ENCODE measurements at regions not wholly inside any gene's neighbourhood (a gene's known extent, or its start where the extent isn't known, plus 50 kb on each side); places are given as distances from the start of the nearest gene placed in this dataset.

- DNase-seq: no peak
Observed at GRCh38 chr7:109158246-109158645, 588.6 kb downstream of the DNAJB9 start.

GRCh38 chr7:109176661-109177060 is 607.0 kb downstream of the DNAJB9 start:
- DNase-seq: no peak

DNA sequence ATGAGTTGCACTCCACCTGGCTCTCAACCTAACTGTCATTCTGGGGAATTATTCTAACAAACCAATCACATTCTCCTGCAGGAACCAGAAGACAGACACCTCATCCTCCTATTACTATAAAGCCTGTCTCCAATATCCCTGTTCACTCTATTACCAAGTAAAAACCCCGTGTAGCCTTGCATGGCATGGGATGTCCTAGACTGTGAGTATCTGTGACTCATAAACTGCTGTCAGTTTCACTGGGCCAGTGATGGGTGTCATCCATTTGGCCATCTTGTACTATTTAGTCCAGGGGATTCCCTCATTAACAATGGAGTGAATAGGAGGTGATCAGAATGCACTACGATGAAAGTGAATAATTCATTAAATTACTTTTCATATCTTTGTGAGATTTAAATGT is 608.7 kb downstream of the DNAJB9 start:
- DNase-seq: no peak

DNA sequence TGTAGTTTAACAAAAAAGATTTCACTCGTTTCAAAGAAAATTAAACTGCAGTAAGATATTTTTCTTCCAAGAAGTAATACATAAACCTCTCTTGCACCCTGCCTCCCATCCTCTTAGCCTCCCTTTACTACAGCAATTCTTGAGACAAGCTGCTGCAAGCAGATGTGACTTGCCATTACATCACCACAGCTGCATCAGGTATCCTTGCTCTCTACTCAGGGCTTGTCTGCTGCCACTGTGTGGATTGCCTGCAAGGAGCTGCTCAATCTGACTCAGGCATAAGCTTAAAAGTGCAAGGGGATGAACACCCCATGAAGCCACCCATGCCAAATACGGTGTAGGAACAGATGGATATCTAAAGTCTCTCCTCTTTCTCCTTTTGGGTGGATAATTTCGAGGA is 609.9 kb downstream of the DNAJB9 start:
- DNase-seq: no peak

DNA sequence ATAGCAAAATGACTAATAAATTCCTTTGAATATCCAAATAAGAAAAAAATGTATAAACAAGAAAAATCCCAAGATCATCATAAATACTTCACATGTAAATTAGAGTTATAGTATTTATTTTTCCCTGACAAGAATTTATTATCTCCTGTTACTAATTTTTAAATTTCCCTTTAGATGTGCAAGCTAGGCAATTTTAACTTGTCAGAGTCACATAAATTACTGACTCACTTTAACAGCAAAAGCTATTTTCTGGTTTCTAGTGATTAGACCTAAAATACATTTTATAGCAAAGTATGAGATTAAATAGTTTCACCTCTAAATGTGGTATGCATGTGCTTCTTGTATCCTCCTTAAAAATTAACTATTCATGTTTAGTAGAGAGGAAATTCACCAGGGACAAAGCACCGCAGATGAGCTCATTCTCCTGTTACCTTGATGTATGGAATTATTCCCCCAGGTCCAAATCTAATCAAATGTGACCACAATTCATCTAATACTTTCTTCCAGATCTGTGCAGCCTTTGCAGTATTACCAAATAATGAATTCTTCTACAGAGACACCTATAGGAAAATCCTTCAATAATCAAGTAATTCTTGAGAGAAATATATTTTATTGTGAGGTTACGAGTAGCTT is 621.2 kb downstream of the DNAJB9 start:
- no peak for DNase-seq

GRCh38 chr7:109206196-109206595 is 636.5 kb downstream of the DNAJB9 start:
- no peak for DNase-seq

DNA sequence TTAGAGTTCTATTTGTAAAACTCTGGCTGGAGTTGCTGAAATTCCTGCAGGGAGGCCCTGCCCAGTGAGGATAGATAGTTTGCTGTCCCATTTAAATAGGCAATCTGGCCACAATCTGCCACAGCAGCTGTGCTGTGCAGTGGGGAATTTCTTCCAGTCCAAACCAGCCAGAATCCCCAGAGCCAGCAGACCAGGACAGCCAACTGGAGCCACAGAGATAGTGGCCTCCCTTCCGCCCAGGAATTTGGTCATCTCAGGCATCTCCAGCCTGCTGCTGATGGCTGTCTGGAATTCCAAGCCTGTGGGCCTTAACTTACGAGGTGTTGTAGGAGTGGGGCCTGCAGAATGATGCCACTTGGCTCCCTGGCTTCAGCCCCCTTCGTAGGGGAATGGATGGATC is 643.4 kb downstream of the DNAJB9 start:
- no peak for DNase-seq

DNA sequence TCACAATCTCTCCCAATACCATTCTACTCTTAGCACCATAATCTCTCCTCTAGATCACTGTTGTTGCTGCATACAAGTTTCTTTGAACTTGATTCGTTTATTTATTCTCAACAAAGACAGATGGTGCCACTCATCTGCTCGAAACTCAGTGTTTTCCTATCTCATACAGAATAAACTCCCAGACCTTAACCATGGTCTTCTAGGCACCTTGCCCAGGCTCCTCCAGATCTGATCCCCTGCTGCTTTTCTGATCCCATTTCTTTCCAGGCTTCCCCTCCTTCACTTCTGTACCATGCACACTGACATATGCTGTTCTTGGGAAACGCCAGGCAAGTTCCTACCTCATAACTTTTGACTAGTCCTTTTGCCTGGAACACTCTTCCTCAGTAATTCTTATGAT is 645.7 kb downstream of the DNAJB9 start:
- DNase-seq: no peak

DNA sequence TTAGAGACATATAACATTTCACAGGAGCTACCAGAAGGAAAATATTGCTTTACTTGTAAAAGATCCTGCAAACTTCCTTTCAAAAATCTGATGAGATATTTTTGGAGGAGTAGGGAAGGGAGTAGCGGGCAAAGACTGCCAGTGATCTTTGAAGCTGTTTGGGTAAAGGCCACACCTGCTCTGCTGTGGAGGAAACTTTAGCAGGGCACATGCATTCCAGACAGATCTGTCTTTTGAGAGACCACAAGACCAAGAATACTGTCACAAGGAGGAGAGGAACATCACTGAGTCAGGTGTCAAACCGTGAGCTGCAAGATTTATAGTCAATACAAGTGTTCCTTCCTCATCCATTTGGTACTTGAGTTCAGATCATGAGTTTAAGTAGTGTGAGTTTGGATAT is 654.4 kb downstream of the DNAJB9 start:
- no peak for DNase-seq

DNA sequence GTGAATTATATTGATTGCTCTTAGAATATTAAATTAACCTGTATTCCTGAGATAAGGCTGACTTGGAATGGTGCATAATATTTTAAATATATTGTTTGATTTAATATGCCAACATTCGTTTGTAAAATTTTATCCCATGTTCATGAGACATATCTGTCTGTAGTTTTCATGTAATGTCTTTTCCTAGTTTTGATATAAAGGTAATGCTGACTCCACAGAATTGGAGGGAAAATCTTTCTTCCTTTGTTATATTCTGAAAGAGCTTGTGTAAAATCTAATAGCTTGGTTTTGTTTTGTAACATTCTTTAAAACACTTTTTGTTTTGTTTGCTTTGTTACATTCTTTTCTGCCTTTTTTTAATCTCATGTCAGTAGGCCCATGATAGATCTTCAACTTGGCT is 657.0 kb downstream of the DNAJB9 start:
- no peak for DNase-seq

- no peak for DNase-seq
Observed at GRCh38 chr7:109235316-109235715, 665.6 kb downstream of the DNAJB9 start.

DNA sequence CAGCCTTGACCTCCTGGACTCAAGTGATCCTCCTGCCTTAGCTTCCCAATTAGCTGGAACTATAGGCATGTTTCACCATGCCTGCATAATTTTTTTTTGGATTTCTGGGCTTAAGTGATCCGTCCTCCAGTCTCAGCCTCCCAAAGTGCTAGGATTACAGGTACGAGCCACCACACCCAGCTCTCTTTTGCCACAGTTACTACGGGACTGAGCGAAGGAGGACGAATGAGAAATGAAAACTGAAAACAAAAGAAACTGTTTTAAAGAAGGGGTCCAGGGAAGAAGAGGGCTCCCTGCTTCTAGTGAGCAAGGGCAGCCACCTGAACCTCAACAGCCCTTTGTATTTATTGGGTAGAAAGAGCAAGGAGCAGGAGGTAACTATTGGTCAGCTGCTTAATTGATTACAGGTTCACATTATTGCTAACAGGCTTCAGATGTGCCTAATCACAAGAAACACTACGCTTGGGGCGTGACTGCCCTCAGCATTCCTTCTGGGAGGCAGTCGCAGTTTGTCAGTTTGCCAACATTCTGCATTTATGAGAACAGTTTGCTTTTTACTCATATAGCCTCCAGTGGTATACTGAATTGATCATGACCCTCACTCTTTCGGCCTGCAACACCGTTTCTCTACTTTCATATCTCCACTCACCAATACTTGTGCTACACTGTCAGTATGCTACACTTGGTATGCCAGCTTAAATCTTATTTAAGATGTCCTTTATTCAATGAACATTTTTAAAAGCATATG is 676.8 kb downstream of the DNAJB9 start:
- DNase-seq: no peak

DNA sequence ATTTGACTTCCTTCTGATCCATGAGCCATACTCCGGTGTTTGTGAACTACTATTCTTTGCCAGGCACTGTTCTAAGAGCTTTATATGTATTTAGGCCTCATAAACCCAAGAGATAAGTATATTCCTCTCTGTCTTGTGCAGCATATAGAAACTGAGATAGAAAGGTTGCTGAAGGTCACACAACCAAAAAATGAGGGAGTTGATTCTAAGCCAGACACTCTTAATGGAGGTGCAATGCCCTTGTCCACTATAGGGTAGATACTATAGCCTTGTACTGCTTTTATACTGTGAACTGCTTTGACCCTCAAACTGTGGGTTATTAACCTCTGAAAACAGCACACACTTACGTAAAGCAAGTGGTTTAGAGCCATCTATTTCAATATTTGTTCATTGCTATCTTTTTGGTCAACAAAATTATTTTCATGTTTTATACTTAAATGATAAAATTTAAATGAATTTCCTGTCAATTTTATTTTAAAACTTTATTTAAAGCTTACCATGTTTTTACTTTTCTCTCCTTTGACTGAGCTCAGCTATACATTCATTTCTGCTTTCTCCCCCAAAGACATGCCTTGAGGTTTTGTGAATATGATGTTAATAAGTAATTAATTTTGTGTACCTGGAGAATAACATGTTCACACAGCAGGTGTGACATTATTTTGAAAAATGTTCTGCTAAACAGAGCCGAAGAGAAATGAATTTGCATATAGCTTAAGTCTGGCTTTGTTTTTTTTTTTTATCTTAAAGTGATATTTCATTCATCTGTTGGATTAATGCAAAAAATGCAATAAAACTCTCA is 687.3 kb downstream of the DNAJB9 start:
- DNase-seq: no peak

- no peak for DNase-seq
Observed at GRCh38 chr7:109259151-109259550, 689.5 kb downstream of the DNAJB9 start.

DNA sequence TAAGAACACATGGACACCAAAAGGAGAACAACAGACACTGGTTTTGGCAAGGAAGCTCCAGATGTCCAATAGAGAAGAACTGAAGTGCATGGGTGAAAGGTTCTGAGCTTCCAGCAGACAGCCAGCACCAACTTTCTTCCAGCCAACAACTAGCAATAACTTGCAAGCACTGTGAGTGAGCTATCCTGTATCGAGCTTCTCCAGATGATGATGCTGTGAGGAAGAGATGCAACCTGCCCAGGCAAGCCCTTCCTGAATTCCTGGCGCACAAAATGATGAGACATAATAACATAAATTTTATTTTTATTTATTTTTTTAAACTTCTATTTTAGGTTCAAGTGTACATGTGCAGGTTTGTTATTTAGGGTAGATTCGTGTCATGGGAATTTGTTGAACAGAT is 692.1 kb downstream of the DNAJB9 start:
- no peak for DNase-seq

DNA sequence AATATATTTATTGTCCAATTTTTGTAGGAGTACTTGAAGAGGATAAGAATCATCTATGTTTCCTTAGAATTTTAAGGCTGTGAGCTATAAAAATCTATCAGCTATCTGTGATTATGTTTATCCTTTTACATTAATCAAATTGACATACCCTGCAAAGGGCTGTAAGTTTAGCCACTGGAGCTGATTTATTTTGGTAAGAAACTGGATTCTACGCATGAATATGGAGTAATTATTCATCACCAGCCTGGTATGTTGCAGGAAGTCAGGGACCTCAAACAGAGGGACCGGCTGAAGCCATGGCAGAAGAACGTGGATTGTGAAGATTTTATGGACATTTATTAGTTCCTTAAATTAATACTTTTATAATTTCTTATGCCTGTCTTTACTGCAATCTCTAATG is 696.9 kb downstream of the DNAJB9 start:
- DNase-seq: no peak

- no peak for DNase-seq
Observed at GRCh38 chr7:109276348-109276747, 706.7 kb downstream of the DNAJB9 start.

DNA sequence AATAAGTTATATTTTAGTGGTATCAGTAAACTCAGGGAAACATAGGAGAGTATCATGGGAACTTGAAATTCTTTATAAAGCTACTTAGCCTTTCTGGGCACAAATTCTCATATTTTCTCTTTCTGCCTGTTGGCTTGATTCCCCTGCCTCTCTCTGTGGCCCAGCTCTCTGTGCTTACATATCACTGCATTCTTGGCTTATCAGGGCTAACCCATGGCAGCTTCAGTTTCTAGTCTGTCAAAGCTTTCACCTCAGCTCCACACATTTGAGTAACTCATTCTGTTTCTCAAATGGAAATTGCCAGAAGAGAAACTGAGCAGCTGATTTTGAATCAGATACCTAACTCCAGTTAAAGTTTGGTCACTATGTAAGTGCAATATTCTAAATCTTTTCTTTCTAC is 713.1 kb downstream of the DNAJB9 start:
- no peak for DNase-seq

DNA sequence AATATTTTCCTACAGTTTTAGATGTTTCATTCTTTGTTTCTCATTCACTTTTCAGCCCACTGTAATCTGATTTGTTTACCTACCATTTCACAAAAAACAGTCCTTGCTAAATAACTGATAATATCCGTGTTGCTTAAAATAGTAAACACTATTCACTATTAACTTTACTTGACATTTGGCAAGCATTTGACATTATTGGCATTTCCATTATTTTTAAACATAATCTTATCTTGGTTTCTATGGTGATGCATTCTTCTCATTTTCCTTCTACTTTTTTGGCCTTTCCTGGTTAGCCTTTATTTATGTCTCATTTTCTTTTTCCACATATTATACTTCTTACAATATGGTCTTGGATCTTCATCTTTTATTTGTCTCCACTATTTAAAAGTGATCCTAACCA is 715.3 kb downstream of the DNAJB9 start:
- no peak for DNase-seq

DNA sequence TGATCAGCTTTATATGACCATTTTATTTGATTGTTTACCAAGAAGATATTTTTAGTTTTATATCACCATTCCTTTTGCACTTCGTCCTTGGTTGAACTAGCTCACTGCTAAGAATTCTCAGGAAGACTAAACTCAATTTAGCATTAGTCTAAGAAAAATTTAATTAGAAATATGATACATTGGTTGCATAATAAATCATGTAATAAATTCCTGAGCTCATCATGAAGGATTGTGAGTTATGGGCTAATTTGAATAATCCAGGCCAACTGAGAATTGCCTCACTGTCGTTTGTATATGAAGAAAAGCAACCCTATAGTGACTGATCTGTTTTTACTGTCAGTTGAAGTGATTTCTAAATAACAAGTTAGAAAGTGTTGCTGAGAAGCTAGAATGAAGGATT is 725.5 kb downstream of the DNAJB9 start:
- no peak for DNase-seq

GRCh38 chr7:109308816-109309215 is 739.1 kb downstream of the DNAJB9 start:
- DNase-seq: no peak

- DNase-seq: no peak
Observed at GRCh38 chr7:109309790-109310189, 740.1 kb downstream of the DNAJB9 start.

GRCh38 chr7:109318136-109318535 is 748.5 kb downstream of the DNAJB9 start:
- no peak for DNase-seq

- no peak for DNase-seq
Observed at GRCh38 chr7:109322833-109323232, 753.2 kb downstream of the DNAJB9 start.

Measured in DMS153 (cell line).